HG02970 (cell line): ENCODE measurements at regions not wholly inside any gene's neighbourhood (a gene's known extent, or its start where the extent isn't known, plus 50 kb on each side); places are given as distances from the start of the nearest gene placed in this dataset.

Source experiments
- ATAC-seq: cut with Tn5 transposase; IDR thresholded peaks from one replicate; pipeline ENCODE4 v1.9.1; 2021; ENCODE audit warnings: mild to moderate bottlenecking, moderate library complexity, moderate number of reproducible peaks; ENCODE audit not compliant: unreplicated experiment, low FRiP score

- no peak for ATAC-seq
Measured at GRCh38 chr5:72623936-72624335, 116.7 kb upstream of the ZNF366 start.

- ATAC-seq: no peak
Measured at GRCh38 chr5:72623323-72623722, 116.1 kb upstream of the ZNF366 start.

GRCh38 chr5:72622170-72622760 is 115.1 kb upstream of the ZNF366 start:
- no peak for ATAC-seq

- ATAC-seq: no peak
Measured at GRCh38 chr5:72621576-72621975, 114.4 kb upstream of the ZNF366 start.

- no peak for ATAC-seq
Measured at GRCh38 chr5:72619677-72620076, 112.5 kb upstream of the ZNF366 start.

GRCh38 chr5:72619251-72619650 is 112.0 kb upstream of the ZNF366 start:
- ATAC-seq: no peak

GRCh38 chr5:72618708-72619107 is 111.5 kb upstream of the ZNF366 start:
- ATAC-seq: no peak

GRCh38 chr5:72615061-72615460 is 107.9 kb upstream of the ZNF366 start:
- no peak for ATAC-seq

- no peak for ATAC-seq
Measured at GRCh38 chr5:72613515-72613914, 106.3 kb upstream of the ZNF366 start.

GRCh38 chr5:72612810-72613209 is 105.6 kb upstream of the ZNF366 start:
- no peak for ATAC-seq

- ATAC-seq: no peak
Measured at GRCh38 chr5:72611118-72611730, 104.0 kb upstream of the ZNF366 start.

- ATAC-seq: no peak
Measured at GRCh38 chr5:72608926-72609325, 101.7 kb upstream of the ZNF366 start.

GRCh38 chr5:72608297-72608696 is 101.1 kb upstream of the ZNF366 start:
- ATAC-seq: no peak

- no peak for ATAC-seq
Measured at GRCh38 chr5:72607381-72607780, 100.2 kb upstream of the ZNF366 start.

- ATAC-seq: no peak
Measured at GRCh38 chr5:72606525-72606924, 99.3 kb upstream of the ZNF366 start.

GRCh38 chr5:72605632-72606031 is 98.4 kb upstream of the ZNF366 start:
- no peak for ATAC-seq

- ATAC-seq: no peak
Measured at GRCh38 chr5:72604798-72605154, 97.6 kb upstream of the ZNF366 start.

GRCh38 chr5:72604111-72604797 is 97.0 kb upstream of the ZNF366 start:
- ATAC-seq: no peak

- no peak for ATAC-seq
Measured at GRCh38 chr5:72602696-72603685, 95.8 kb upstream of the ZNF366 start.

- ATAC-seq: no peak
Measured at GRCh38 chr5:72601861-72602260, 94.7 kb upstream of the ZNF366 start.
